ENCODE measurements at regions not wholly inside any gene's neighbourhood (a gene's known extent, or its start where the extent isn't known, plus 50 kb on each side); places are given as distances from the start of the nearest gene placed in this dataset.

DNA sequence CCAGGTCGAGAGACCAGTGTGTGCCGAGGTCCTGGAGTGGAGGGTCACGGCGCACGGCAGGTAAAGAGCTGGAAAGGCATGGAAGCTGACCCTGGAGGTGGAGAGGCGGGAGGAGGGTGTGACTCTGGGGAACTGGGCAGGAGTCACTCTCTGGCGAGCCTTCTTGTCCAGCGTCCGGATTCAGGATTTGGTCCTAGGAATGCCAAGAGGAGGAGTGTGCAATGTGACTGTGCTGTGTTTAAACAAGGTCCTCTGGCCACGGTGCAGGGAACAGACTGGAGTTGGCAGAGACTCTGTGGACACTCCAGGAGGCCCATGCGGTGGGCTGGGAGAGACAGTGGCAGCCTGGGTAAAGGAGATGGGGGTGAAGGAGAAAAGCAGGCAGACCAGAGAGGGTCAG, 64.2 kb upstream of the CASZ1 start:
- Histone ChIP-seq H3K27me3 (replicated peaks; ENCODE audit: insufficient read depth) (peaks cover 29% of the 10 kb centered on the region), H4K20me1 (ENCODE audit: insufficient read depth) (no peaks in the 10 kb centered on the region), H3F3A (ENCODE audit: insufficient read depth) (no peaks in the 10 kb centered on the region), H3K9me2 (ENCODE audit: insufficient read depth) (no peaks in the 10 kb centered on the region), H2AFZ (no peak overlapping the region), H3K9me3 (ENCODE audit: low read depth) (no peaks in the 10 kb centered on the region), H3K4me1 (ENCODE audit: insufficient read depth) (no peaks in the 10 kb centered on the region), H3K4me3 (no peak overlapping the region), H3K79me2 (ENCODE audit: insufficient read depth) (no peaks in the 10 kb centered on the region), H3K27ac (no peak overlapping the region), H3K36me3 (ENCODE audit: low read depth) (no peaks in the 10 kb centered on the region), H3K4me2 (ENCODE audit: unreplicated experiment) (no peak overlapping the region), H3K9ac (no peak overlapping the region)
- no peak for TF ChIP-seq EZH2 (IDR thresholded peaks at IDR 0.05; ENCODE audit: insufficient read depth, poor library complexity, severe bottlenecking)
- no peak for TF ChIP-seq EZH2phosphoT487 (IDR thresholded peaks at IDR 0.05; ENCODE audit: insufficient read depth, low read depth)
- no peak for DNase-seq
- in situ Hi-C loops (cut with MboI), result loop anchor here (5.0 kb wide), 1 partner anchor 343 kb away; no protein-coding TSS in a partner anchor
- 51 to 55% methylated on average over 10 of the region's 11 CpGs for WGBS, 2 experiments (ENCODE audit: low coverage in 1 of 2, low lambda C conversion rate in 2 of 2, missing lambda C conversion rate in 2 of 2)

DNA sequence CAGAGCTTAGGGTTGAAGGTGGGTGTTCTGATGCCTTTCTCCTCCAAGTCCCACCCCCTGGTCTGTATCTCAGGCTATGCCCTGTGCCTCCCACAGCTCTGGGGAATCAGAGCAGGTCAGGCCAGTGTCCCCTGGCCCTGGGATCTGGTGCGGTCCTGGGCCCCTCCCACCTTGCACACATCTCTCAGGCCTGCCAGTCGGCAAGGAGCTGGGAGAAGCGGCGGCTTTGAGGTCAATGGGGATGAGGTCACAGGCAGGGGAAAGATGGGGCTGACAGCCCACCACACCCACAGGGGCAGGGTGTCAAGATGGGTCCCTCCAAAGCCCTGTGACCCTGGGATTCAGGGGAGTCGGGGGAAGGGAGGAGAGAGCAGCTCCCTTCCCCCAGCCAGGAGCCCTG, 65.4 kb upstream of the CASZ1 start:
- Histone ChIP-seq H3K79me2 (ENCODE audit: insufficient read depth) (no peaks in the 10 kb centered on the region), H3K9ac (no peak overlapping the region), H3K27ac (no peak overlapping the region), H4K20me1 (ENCODE audit: insufficient read depth) (no peaks in the 10 kb centered on the region), H2AFZ (no peak overlapping the region), H3K4me2 (ENCODE audit: unreplicated experiment) (no peak overlapping the region), H3K9me3 (ENCODE audit: low read depth) (no peaks in the 10 kb centered on the region), H3K4me1 (ENCODE audit: insufficient read depth) (no peaks in the 10 kb centered on the region), H3K27me3 (replicated peaks; ENCODE audit: insufficient read depth) (peaks cover 36% of the 10 kb centered on the region), H3F3A (ENCODE audit: insufficient read depth) (no peaks in the 10 kb centered on the region), H3K36me3 (ENCODE audit: low read depth) (no peaks in the 10 kb centered on the region), H3K9me2 (ENCODE audit: insufficient read depth) (no peaks in the 10 kb centered on the region), H3K4me3 (no peak overlapping the region)
- in situ Hi-C loops (cut with MboI), result loop anchor here (5.0 kb wide), 1 partner anchor 345 kb away; no protein-coding TSS in a partner anchor
- DNase-seq, result no peak
- 71 to 79% methylated on average over 4 to 5 of the region's 5 CpGs for WGBS, 2 experiments (ENCODE audit: low coverage in 1 of 2, low lambda C conversion rate in 2 of 2, missing lambda C conversion rate in 2 of 2)
- no peak for TF ChIP-seq EZH2 (IDR thresholded peaks at IDR 0.05; ENCODE audit: insufficient read depth, poor library complexity, severe bottlenecking)
- no peak for TF ChIP-seq EZH2phosphoT487 (IDR thresholded peaks at IDR 0.05; ENCODE audit: insufficient read depth, low read depth)

- in situ Hi-C loops (cut with MboI), result loop anchor here (5.0 kb wide), 1 partner anchor 346 kb away; no protein-coding TSS in a partner anchor
- 56 to 60% methylated on average over 15 to 18 of the region's 18 CpGs for WGBS, 2 experiments (ENCODE audit: low coverage in 1 of 2, low lambda C conversion rate in 2 of 2, missing lambda C conversion rate in 2 of 2)
- H3K9me3 ChIP-seq (ENCODE audit: low read depth), result no peaks in the 10 kb centered on the region
- no peak overlapping the region for H3K4me2 ChIP-seq (ENCODE audit: unreplicated experiment)
- H3F3A ChIP-seq (ENCODE audit: insufficient read depth), result no peaks in the 10 kb centered on the region
- H3K9ac ChIP-seq, result no peak overlapping the region
- no peaks in the 10 kb centered on the region for H3K9me2 ChIP-seq (ENCODE audit: insufficient read depth)
- peaks cover 36% of the 10 kb centered on the region for H3K27me3 ChIP-seq (replicated peaks; ENCODE audit: insufficient read depth)
- no peak for DNase-seq
- H3K27ac ChIP-seq, result no peak overlapping the region
- no peak overlapping the region for H3K4me3 ChIP-seq
- no peak overlapping the region for H2AFZ ChIP-seq
- no peaks in the 10 kb centered on the region for H4K20me1 ChIP-seq (ENCODE audit: insufficient read depth)
- H3K4me1 ChIP-seq (ENCODE audit: insufficient read depth), result no peaks in the 10 kb centered on the region
- H3K36me3 ChIP-seq (ENCODE audit: low read depth), result no peaks in the 10 kb centered on the region
- TF ChIP-seq EZH2 (IDR thresholded peaks at IDR 0.05; ENCODE audit: insufficient read depth, poor library complexity, severe bottlenecking) (no peak), EZH2phosphoT487 (IDR thresholded peaks at IDR 0.05; ENCODE audit: insufficient read depth, low read depth) (no peak)
- H3K79me2 ChIP-seq (ENCODE audit: insufficient read depth), result no peaks in the 10 kb centered on the region
These were observed 66.4 kb upstream of the CASZ1 start for GRCh38 chr1:10862743-10863335.

DNA sequence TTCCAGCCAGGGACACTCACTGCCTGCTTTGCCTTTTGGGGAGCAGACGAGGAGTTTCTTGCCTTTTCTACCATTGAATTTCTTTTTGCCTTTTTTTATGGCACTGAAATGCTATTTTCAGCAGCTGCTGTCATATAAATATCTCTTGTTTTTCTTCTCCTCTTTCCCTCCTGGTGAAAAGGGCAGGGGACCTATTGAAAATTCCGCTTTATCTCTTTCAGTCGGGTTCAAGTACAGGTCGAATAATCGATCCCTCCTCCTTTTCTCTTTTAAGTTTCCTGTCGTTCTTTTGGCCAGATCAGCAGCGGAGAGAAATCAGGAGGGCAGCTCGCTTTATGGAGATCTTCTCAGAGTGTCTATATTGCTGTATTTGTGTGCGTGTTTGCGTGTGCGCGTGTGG, 67.4 kb upstream of the CASZ1 start:
- H3K4me1 ChIP-seq (ENCODE audit: insufficient read depth), result no peaks in the 10 kb centered on the region
- no peak overlapping the region for H3K4me2 ChIP-seq (ENCODE audit: unreplicated experiment)
- H3F3A ChIP-seq (ENCODE audit: insufficient read depth), result no peaks in the 10 kb centered on the region
- no peak overlapping the region for H2AFZ ChIP-seq
- no peaks in the 10 kb centered on the region for H3K9me3 ChIP-seq (ENCODE audit: low read depth)
- no peak for TF ChIP-seq EZH2phosphoT487 (IDR thresholded peaks at IDR 0.05; ENCODE audit: insufficient read depth, low read depth)
- no peak for TF ChIP-seq EZH2 (IDR thresholded peaks at IDR 0.05; ENCODE audit: insufficient read depth, poor library complexity, severe bottlenecking)
- peaks cover 36% of the 10 kb centered on the region for H3K27me3 ChIP-seq (replicated peaks; ENCODE audit: insufficient read depth)
- no peaks in the 10 kb centered on the region for H4K20me1 ChIP-seq (ENCODE audit: insufficient read depth)
- no peaks in the 10 kb centered on the region for H3K79me2 ChIP-seq (ENCODE audit: insufficient read depth)
- H3K27ac ChIP-seq, result no peak overlapping the region
- no peak for DNase-seq
- 48 to 56% methylated on average over 12 of the region's 12 CpGs for WGBS, 2 experiments (ENCODE audit: low coverage in 1 of 2, low lambda C conversion rate in 2 of 2, missing lambda C conversion rate in 2 of 2)
- no peak overlapping the region for H3K9ac ChIP-seq
- no peaks in the 10 kb centered on the region for H3K9me2 ChIP-seq (ENCODE audit: insufficient read depth)
- H3K36me3 ChIP-seq (ENCODE audit: low read depth), result no peaks in the 10 kb centered on the region
- H3K4me3 ChIP-seq, result no peak overlapping the region
- in situ Hi-C loops (cut with MboI), result loop anchor here (5.0 kb wide), 1 partner anchor 347 kb away; no protein-coding TSS in a partner anchor
